Liver (tissue), 3 donors: ENCODE measurements at regions not wholly inside any gene's neighbourhood (a gene's known extent, or its start where the extent isn't known, plus 50 kb on each side); places are given as distances from the start of the nearest gene placed in this dataset.

ENCODE experiments used
- EGR1 ChIP-seq, 2 donors: IDR thresholded peaks; 2 replicates each; pipeline ENCODE4 v1.6.1; 2016 to 2018; ENCODE audit warnings: antibody characterized with exemption in 2 of 2, low read depth in 2 of 2
- FOXA1 ChIP-seq: IDR thresholded peaks from 2 replicates; pipeline ENCODE4 v1.6.1; 2016; ENCODE audit warnings: antibody characterized with exemption
- GABPA ChIP-seq, 2 donors: IDR thresholded peaks in 1 of 2; conservative IDR thresholded peaks in 1 of 2; 2 replicates each; pipeline ENCODE4 v1.6.1; 2016; ENCODE audit warnings: antibody characterized with exemption in 2 of 2, mild to moderate bottlenecking in 1 of 2, moderate library complexity in 1 of 2
- JUND ChIP-seq, 2 donors: IDR thresholded peaks; 2 replicates each; pipeline ENCODE4 v1.6.1; 2016; ENCODE audit warnings: antibody characterized with exemption in 2 of 2
- NR2F2 ChIP-seq: IDR thresholded peaks from 2 replicates; pipeline ENCODE4 v1.6.1; 2016; ENCODE audit warnings: antibody characterized with exemption
- RAD21 ChIP-seq, 2 donors: IDR thresholded peaks; 2 replicates each; pipeline ENCODE4 v1.6.1; 2016; ENCODE audit warnings: antibody characterized with exemption in 2 of 2, mild to moderate bottlenecking in 2 of 2
- RXRA ChIP-seq, 2 donors: IDR thresholded peaks; 2 replicates each; pipeline ENCODE4 v1.6.1; 2017 to 2018; ENCODE audit warnings: antibody characterized with exemption in 2 of 2, mild to moderate bottlenecking in 1 of 2
- SP1 ChIP-seq: IDR thresholded peaks from 2 replicates; pipeline ENCODE4 v1.6.1; 2018; ENCODE audit warnings: antibody characterized with exemption, mild to moderate bottlenecking
- TAF1 ChIP-seq: conservative IDR thresholded peaks from 2 replicates; pipeline ENCODE4 v1.6.1; 2016; ENCODE audit warnings: antibody characterized with exemption, mild to moderate bottlenecking
- YY1 ChIP-seq: IDR thresholded peaks from 2 replicates; pipeline ENCODE4 v1.6.1; 2016; ENCODE audit warnings: antibody characterized with exemption, mild to moderate bottlenecking
- TF ChIP-seq, protein P1 (sequence below): fragments of 150-350 bp; IDR thresholded peaks from 2 replicates; pipeline ENCODE4 v1.5.1; 2017; ENCODE audit warnings: improper control_type of control experiment, low read depth, low read length; ENCODE audit not compliant: missing input control
- TF ChIP-seq, protein P2 (sequence below): IDR thresholded peaks from 2 replicates; pipeline ENCODE4 v1.6.1; 2016; ENCODE audit warnings: antibody characterized with exemption
- TF ChIP-seq, protein P3 (sequence below): IDR thresholded peaks from 2 replicates; pipeline ENCODE4 v1.6.1; 2016; ENCODE audit warnings: antibody characterized with exemption
- TF ChIP-seq, protein P4 (sequence below): IDR thresholded peaks from 2 replicates; pipeline ENCODE4 v1.6.1; 2016; ENCODE audit warnings: antibody characterized with exemption, mild to moderate bottlenecking
- donor health status: healthy.
- donor health status: healthy.

DNA sequence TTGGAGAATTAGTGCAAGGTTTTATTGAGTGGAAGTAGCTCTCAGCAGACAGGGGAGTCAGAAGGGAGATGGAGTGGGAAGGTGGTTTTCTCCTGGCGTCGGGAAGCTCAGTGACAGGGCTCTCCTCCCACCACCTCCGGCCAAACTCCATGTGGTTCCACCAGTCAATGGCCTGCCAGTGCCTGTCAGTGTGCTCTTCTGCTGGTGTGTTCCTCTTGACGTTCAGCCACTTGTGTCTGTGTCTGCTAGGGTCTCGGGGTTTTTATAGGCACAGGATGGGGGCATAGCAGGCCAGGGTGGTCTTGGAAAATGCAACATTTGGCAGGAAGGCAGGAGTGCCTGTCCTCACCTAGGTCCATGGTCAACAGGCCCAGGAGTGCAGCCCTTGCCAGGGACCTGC is 506.7 kb upstream of the KIF2B start:
- TF ChIP-seq, protein P1, sequence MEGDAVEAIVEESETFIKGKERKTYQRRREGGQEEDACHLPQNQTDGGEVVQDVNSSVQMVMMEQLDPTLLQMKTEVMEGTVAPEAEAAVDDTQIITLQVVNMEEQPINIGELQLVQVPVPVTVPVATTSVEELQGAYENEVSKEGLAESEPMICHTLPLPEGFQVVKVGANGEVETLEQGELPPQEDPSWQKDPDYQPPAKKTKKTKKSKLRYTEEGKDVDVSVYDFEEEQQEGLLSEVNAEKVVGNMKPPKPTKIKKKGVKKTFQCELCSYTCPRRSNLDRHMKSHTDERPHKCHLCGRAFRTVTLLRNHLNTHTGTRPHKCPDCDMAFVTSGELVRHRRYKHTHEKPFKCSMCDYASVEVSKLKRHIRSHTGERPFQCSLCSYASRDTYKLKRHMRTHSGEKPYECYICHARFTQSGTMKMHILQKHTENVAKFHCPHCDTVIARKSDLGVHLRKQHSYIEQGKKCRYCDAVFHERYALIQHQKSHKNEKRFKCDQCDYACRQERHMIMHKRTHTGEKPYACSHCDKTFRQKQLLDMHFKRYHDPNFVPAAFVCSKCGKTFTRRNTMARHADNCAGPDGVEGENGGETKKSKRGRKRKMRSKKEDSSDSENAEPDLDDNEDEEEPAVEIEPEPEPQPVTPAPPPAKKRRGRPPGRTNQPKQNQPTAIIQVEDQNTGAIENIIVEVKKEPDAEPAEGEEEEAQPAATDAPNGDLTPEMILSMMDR, result no peak
- no peak for TF ChIP-seq EGR1 (IDR thresholded peaks at IDR 0.05; ENCODE audit: low read depth in 2 of 2)
- TF ChIP-seq RAD21 (IDR thresholded peaks at IDR 0.05), result no peak
- TF ChIP-seq GABPA (IDR thresholded peaks at IDR 0.05 in 1 of 2, conservative IDR thresholded peaks at IDR 0.05 in 1 of 2), result no peak
- TF ChIP-seq, protein P2, sequence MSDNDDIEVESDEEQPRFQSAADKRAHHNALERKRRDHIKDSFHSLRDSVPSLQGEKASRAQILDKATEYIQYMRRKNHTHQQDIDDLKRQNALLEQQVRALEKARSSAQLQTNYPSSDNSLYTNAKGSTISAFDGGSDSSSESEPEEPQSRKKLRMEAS, result no peak
- TF ChIP-seq, protein P3, sequence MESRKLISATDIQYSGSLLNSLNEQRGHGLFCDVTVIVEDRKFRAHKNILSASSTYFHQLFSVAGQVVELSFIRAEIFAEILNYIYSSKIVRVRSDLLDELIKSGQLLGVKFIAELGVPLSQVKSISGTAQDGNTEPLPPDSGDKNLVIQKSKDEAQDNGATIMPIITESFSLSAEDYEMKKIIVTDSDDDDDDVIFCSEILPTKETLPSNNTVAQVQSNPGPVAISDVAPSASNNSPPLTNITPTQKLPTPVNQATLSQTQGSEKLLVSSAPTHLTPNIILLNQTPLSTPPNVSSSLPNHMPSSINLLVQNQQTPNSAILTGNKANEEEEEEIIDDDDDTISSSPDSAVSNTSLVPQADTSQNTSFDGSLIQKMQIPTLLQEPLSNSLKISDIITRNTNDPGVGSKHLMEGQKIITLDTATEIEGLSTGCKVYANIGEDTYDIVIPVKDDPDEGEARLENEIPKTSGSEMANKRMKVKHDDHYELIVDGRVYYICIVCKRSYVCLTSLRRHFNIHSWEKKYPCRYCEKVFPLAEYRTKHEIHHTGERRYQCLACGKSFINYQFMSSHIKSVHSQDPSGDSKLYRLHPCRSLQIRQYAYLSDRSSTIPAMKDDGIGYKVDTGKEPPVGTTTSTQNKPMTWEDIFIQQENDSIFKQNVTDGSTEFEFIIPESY, result no peak
- TF ChIP-seq, protein P4, sequence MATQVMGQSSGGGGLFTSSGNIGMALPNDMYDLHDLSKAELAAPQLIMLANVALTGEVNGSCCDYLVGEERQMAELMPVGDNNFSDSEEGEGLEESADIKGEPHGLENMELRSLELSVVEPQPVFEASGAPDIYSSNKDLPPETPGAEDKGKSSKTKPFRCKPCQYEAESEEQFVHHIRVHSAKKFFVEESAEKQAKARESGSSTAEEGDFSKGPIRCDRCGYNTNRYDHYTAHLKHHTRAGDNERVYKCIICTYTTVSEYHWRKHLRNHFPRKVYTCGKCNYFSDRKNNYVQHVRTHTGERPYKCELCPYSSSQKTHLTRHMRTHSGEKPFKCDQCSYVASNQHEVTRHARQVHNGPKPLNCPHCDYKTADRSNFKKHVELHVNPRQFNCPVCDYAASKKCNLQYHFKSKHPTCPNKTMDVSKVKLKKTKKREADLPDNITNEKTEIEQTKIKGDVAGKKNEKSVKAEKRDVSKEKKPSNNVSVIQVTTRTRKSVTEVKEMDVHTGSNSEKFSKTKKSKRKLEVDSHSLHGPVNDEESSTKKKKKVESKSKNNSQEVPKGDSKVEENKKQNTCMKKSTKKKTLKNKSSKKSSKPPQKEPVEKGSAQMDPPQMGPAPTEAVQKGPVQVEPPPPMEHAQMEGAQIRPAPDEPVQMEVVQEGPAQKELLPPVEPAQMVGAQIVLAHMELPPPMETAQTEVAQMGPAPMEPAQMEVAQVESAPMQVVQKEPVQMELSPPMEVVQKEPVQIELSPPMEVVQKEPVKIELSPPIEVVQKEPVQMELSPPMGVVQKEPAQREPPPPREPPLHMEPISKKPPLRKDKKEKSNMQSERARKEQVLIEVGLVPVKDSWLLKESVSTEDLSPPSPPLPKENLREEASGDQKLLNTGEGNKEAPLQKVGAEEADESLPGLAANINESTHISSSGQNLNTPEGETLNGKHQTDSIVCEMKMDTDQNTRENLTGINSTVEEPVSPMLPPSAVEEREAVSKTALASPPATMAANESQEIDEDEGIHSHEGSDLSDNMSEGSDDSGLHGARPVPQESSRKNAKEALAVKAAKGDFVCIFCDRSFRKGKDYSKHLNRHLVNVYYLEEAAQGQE, result no peak
- TF ChIP-seq SP1, result no peak
- TF ChIP-seq FOXA1, result no peak
- no peak for TF ChIP-seq TAF1
- no peak for TF ChIP-seq JUND (IDR thresholded peaks at IDR 0.05)
- TF ChIP-seq RXRA (IDR thresholded peaks at IDR 0.05), result no peak
- no peak for TF ChIP-seq YY1
- no peak for TF ChIP-seq NR2F2
